Liver (tissue), 3 donors: ENCODE measurements at regions not wholly inside any gene's neighbourhood (a gene's known extent, or its start where the extent isn't known, plus 50 kb on each side); places are given as distances from the start of the nearest gene placed in this dataset.

Experiments used
- EGR1 ChIP-seq, 2 donors: IDR thresholded peaks; 2 replicates each; pipeline ENCODE4 v1.6.1; 2016 to 2018; ENCODE audit warnings: antibody characterized with exemption in 2 of 2, low read depth in 2 of 2
- FOXA1 ChIP-seq: IDR thresholded peaks from 2 replicates; pipeline ENCODE4 v1.6.1; 2016; ENCODE audit warnings: antibody characterized with exemption
- FOXA2 ChIP-seq: IDR thresholded peaks from 2 replicates; pipeline ENCODE4 v1.6.1; 2016; ENCODE audit warnings: antibody characterized with exemption
- GABPA ChIP-seq, 2 donors: IDR thresholded peaks in 1 of 2; conservative IDR thresholded peaks in 1 of 2; 2 replicates each; pipeline ENCODE4 v1.6.1; 2016; ENCODE audit warnings: antibody characterized with exemption in 2 of 2, mild to moderate bottlenecking in 1 of 2, moderate library complexity in 1 of 2
- JUND ChIP-seq, 2 donors: IDR thresholded peaks; 2 replicates each; pipeline ENCODE4 v1.6.1; 2016; ENCODE audit warnings: antibody characterized with exemption in 2 of 2
- NR2F2 ChIP-seq: IDR thresholded peaks from 2 replicates; pipeline ENCODE4 v1.6.1; 2016; ENCODE audit warnings: antibody characterized with exemption
- RAD21 ChIP-seq, 2 donors: IDR thresholded peaks; 2 replicates each; pipeline ENCODE4 v1.6.1; 2016; ENCODE audit warnings: antibody characterized with exemption in 2 of 2, mild to moderate bottlenecking in 2 of 2
- SP1 ChIP-seq: IDR thresholded peaks from 2 replicates; pipeline ENCODE4 v1.6.1; 2018; ENCODE audit warnings: antibody characterized with exemption, mild to moderate bottlenecking
- TAF1 ChIP-seq: conservative IDR thresholded peaks from 2 replicates; pipeline ENCODE4 v1.6.1; 2016; ENCODE audit warnings: antibody characterized with exemption, mild to moderate bottlenecking
- TF ChIP-seq, protein P1 (sequence below): fragments of 150-350 bp; IDR thresholded peaks from 2 replicates; pipeline ENCODE4 v1.5.1; 2017; ENCODE audit warnings: improper control_type of control experiment, low read depth, low read length; ENCODE audit not compliant: missing input control
- TF ChIP-seq, protein P2 (sequence below): IDR thresholded peaks from 2 replicates; pipeline ENCODE4 v1.6.1; 2016; ENCODE audit warnings: antibody characterized with exemption
- donor health status: healthy.
- donor health status: healthy.

DNA sequence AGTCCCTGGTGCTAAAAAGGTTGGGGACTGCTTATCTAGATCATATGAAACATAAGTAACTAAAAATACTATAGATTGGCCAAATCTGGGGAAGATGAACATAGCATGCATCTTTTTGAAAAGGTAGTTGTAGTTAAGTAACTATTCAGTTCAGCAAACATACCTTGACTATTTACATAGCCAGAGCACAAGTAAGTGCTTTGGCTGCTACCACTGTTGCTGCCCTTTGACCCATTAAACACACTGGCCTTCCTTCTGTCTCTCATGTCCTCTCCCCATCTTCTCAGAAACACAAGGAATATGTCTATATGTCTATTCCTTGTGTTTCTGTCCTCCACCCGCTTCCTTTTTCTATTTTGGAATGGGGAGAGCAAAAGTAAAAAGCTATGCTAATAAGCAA, 87.9 kb upstream of the SPRY1 start:
- TF ChIP-seq EGR1 (IDR thresholded peaks at IDR 0.05; ENCODE audit: low read depth in 2 of 2) = no peak
- TF ChIP-seq, protein P1, sequence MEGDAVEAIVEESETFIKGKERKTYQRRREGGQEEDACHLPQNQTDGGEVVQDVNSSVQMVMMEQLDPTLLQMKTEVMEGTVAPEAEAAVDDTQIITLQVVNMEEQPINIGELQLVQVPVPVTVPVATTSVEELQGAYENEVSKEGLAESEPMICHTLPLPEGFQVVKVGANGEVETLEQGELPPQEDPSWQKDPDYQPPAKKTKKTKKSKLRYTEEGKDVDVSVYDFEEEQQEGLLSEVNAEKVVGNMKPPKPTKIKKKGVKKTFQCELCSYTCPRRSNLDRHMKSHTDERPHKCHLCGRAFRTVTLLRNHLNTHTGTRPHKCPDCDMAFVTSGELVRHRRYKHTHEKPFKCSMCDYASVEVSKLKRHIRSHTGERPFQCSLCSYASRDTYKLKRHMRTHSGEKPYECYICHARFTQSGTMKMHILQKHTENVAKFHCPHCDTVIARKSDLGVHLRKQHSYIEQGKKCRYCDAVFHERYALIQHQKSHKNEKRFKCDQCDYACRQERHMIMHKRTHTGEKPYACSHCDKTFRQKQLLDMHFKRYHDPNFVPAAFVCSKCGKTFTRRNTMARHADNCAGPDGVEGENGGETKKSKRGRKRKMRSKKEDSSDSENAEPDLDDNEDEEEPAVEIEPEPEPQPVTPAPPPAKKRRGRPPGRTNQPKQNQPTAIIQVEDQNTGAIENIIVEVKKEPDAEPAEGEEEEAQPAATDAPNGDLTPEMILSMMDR = no peak
- no peak for TF ChIP-seq TAF1
- no peak for TF ChIP-seq NR2F2
- TF ChIP-seq GABPA (IDR thresholded peaks at IDR 0.05 in 1 of 2, conservative IDR thresholded peaks at IDR 0.05 in 1 of 2) = no peak
- no peak for TF ChIP-seq FOXA1
- TF ChIP-seq, protein P2, sequence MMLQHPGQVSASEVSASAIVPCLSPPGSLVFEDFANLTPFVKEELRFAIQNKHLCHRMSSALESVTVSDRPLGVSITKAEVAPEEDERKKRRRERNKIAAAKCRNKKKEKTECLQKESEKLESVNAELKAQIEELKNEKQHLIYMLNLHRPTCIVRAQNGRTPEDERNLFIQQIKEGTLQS = no peak
- no peak for TF ChIP-seq FOXA2
- TF ChIP-seq RAD21 (IDR thresholded peaks at IDR 0.05) = no peak
- no peak for TF ChIP-seq SP1
- no peak for TF ChIP-seq JUND (IDR thresholded peaks at IDR 0.05)
